Posterior vena cava (tissue), 2 donors: ENCODE measurements at regions not wholly inside any gene's neighbourhood (a gene's known extent, or its start where the extent isn't known, plus 50 kb on each side); places are given as distances from the start of the nearest gene placed in this dataset.
A peak's percentile ranks its signal among the peaks of the same experiment; 100 is the strongest.
"Not testable (repeated sequence)": the region's sequence is repeated elsewhere in the genome, so short reads cannot be mapped to it uniquely, and the experiment has no call there.

Source experiments
- DNase-seq: peaks from one replicate; pipeline ENCODE4 v3.0.0-alpha.2; 2020; ENCODE audit warnings: low spot score
- intact Hi-C, 2 donors: fragments of 100-400 bp; cut with DNase I; formaldehyde crosslinking; loops; one replicate each; pipeline versions ENCODE4 v1.14.1 to v1.14.2; 2022 to 2023
- donor health status: DM: yes; HTN: yes; CAD: no.
- donor health status: DM: yes; HTN: yes; CAD: no.

DNA sequence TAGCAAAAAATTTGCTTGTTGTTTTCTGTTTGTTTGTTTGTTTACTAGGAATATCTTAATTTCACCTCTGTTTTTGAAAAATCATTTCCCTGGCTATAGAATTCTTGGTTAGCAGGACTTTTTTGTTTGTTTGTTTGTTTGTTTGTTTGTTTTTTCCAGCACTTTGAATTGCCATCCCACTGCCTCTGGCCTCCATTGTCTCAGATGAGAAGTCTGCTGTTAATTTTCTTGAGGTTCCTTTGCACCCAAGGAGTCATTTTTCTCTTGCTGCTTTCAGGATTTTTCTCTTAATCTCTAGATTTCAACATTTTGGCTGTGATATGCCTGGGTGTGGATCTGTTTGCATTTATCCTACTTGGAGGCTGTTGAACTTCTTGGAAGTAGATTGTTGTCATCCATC is 105.7 kb downstream of the FOXL3 start:
- no peak for DNase-seq
- intact Hi-C loops, result no loop called here

DNA sequence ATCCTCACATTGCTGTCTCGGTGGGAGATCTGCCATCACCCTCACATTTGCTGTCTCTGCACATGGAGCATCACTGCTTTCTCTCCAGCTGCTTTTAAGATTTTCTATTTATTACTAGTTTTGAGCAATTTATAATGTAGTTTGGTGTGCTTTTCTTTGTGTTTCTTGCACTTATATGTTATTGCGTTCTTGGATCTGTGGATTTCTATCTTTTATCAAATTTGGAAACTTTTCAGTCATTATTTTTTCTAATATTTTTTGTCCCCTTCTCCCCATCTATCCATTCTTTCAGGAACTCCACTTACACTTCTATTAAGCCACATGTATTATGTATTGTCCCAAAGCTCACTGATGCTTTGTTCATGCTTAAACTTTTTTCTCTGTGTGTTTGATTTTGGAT is 108.9 kb downstream of the FOXL3 start:
- intact Hi-C loops, result no loop called here
- no peak for DNase-seq

DNA sequence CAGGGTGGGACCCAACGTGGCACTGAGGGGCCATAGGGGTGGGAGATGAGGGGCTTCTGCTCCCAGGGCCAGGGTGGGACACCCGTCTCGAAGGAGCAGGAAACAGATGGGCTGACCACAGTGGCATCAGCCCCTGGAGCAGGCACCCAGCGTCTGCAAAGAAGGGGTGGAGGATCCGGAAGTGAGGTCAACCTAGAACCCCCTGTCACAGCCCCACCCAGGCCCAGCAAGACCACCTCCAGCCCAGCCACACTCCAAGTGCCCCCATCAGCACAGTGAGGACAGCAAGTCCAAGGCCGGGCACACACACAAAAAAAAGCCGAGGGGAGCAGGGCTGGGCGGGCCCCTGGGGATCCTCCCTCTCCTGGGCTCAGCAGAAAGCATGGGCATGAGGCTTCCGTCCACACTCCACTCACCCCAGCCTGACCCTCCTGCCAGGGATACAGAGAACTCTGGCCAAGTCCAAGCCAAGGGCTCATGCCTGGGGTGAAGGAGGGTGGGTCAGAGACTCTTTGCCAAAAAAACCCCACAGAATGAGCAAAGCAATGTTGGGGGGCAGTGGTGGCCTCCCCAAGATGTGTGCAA is 111.0 kb downstream of the FOXL3 start:
- intact Hi-C loops, result loop anchor here in 1 of 2 donors (1.0 to 10.0 kb wide), 2 partner anchors 56 to 355 kb away; no protein-coding TSS in a partner anchor
- DNase-seq, result no peak

DNA sequence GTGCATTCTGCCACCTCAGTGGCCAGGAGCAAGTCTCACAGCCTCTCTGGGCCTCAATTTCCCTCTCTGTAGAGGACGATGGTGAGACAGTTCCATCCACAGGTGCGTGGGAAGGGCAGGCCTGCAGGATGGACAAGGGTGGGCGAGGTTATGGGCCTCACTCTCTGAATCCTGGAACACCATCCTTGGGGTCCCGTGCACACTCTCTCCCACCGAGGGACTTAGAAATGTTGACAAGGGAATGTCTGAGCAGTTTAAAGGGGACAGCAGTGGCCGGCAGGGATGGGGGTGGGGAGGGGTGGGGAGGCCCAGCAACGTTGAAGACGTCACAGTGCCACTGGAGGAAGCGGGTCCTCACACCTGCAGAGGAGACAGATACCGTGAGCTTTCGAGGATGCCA is 111.5 kb downstream of the FOXL3 start:
- intact Hi-C loops, result loop anchor here in 1 of 2 donors (1.0 to 10.0 kb wide), 2 partner anchors 57 to 355 kb away; no protein-coding TSS in a partner anchor
- DNase-seq, result peak; percentile 58

DNA sequence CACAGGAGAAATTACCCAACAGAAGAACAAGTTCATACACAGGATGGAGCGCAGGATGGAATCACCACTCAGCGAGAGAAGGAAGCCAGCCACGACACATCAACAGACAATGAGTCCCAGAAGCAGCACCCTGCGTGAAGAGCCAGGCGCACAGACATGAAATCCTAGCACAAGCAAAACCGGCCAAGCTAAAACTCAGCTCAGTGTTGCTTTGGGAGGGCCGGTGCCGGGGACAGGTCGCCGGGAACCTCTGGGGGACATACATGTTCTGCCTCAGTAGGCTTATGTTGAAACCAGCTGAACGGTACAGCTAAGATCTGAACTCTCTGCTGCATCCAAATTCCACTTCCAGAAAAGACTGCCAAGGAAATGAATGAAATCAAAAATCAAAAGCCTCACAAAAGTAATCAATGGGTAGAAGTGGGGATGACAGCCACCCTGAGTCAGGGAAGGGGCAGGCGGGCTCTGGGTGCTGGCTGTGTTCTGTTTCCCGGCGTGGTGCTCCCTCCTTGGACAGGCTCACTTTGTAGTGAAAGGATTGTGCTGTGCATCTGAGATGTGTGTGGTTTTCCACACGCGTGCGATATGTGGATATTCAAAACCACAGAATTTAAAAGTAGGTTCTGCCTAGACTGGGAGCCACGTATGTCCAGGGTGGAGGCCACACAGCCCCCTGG is 114.7 kb downstream of the PDGFA start:
- intact Hi-C loops, result loop anchor here in 1 of 2 donors (10.0 kb wide), 1 partner anchor 60 kb away; no protein-coding TSS in a partner anchor
- no peak for DNase-seq

DNA sequence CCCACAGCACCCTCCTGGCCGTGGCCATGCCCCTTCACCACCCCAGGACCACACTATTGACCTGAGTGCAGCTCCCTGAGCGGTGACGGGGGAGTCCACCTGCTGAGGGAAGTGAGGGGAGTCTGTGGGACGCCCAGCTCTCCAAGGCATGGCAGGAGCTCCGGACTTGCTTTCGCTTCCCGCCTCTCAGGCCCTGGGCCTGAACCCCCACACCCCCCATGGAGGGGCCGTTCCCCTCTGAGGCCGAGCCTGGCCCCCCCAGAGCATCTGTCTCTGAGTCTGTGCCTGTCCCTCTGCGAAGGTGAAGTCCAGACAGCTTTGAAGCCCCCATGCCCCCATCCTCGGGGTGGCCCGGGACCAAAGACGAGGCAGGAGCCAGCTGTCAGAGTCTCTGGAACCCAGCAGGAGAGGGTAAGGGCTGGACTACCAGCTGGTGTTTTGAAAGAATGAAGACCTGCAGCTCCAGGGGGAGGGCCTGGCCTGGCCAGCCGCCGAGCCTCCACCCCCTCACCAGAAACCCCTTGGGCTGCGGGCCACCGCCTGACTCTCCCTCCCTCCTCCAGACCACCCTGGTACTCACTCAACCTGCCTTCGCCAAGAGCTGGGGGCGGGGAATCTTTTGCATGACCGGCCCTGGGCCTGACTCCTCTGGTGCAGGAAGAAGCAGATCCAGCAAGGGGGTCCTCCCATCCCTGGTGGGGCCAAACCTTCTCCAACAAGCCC is 114.0 kb downstream of the PDGFA start:
- intact Hi-C loops, result loop anchor here in 1 of 2 donors (10.0 kb wide), 1 partner anchor 61 kb away; no protein-coding TSS in a partner anchor
- DNase-seq, result peak; percentile 75

DNA sequence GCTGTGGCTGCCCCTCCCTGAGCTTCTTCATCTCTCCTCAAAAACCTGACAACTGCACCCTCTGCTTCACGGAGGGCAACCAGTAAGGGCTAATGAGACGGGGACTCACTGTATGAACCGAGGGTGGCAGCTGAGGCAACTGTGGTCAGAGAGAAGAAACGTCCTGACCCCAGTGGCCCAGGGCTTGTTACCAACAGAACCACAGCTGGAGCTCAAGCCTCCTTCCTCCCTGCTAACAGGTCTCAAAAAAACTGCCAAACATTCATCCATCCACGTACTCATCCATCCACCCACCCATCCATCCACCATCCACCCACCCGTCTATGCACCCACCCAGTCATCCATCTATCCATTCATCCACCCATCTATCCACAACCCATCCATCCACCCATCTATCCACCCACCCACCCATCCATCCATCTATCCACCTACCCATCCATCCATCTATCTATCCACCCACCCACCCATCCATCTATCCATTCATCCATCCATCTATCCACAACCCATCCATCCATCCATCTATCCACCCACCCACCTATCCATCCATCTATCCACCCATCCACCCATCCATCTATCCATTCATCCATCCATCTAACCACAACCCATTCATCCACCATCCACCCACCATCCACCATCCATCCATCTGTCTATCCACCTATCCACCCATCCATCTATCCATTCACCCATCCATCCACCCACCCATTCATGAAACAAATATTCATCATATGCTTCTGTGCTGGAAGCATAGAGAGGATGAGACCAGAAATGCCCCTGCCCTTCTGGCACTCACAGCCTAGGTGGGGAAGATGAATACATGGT is 111.7 kb downstream of the PDGFA start:
- DNase-seq, result peak; percentile 51
- intact Hi-C loops, result loop anchor here in 1 of 2 donors (10.0 kb wide), 1 partner anchor 63 kb away; no protein-coding TSS in a partner anchor

DNA sequence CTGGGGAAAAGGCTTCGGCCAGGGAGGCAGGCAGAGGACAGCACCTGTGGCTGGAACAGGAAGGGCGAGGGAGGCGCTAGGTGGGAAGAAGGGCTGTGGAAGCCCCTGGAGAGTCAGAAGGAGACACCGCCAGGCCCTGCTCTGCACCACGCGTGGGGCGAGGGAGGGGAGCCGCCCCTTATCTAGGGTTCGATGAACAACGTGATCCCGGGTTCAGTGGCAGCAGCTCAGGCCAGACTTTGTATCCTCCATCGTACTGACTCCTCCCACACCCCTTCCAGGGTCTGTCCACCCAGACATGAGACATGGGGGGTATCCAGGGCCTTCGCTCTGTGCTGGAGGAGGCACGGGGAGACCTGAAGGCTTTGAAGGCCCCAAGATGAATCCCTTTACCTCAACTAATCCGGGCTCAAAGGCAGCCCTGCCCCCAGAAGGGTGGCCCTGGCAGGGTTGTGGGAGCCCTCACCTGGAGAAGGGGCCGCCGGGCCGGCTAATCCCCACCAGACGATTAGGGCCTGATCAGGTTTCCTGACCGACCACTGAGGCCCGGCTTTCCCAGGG is 110.8 kb downstream of the PDGFA start:
- DNase-seq, result no peak
- intact Hi-C loops, result loop anchor here in 1 of 2 donors (10.0 kb wide), 1 partner anchor 64 kb away; no protein-coding TSS in a partner anchor

DNA sequence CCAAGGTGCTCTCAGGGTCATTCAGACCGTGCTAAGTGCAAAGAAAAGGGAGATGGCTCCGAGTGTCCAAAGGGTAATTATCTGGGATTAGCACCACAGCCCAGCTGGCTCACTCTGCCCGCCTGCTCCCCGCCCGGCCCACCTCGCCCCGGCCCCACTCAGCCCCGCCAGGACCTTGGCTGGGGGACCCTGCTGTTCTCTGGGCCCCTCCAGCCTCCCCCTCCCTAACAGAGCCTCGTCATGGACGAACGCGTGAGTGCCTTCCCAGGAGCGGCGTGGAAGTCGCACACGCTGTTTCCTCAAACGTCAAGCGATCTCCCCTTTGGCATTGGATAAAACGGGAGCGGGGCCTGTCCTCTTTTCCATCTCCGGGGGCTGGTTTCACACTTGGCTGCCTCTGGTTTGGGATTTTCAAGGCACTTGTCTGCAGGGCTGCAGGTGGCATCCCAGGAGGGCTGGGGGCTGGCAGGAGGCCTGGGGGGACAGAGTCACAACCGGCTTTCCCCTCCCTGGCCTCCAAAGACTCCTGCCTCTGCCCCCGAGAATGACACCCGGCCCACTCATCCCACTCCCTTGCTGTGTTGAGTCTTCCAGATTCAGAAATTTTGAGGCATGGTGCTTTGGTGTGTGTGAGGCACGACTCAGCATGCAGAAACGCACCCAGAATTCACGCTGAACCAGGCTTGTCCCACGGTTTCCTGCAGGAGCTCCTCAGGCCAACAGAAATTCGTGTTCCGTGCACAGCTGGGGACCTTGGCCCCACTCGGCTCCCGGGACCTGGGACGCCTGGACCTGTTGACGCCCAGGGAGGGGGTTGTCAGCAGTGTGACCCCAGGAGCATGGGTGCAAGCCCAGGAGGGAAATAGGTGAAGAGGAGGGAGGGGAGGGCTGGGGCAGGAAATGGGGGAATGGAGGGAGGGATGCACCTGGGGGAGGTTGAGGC is 110.0 kb downstream of the PDGFA start:
- intact Hi-C loops, result loop anchor here in 1 of 2 donors (10.0 kb wide), 1 partner anchor 65 kb away; no protein-coding TSS in a partner anchor
- DNase-seq, result peak; percentile 67

DNA sequence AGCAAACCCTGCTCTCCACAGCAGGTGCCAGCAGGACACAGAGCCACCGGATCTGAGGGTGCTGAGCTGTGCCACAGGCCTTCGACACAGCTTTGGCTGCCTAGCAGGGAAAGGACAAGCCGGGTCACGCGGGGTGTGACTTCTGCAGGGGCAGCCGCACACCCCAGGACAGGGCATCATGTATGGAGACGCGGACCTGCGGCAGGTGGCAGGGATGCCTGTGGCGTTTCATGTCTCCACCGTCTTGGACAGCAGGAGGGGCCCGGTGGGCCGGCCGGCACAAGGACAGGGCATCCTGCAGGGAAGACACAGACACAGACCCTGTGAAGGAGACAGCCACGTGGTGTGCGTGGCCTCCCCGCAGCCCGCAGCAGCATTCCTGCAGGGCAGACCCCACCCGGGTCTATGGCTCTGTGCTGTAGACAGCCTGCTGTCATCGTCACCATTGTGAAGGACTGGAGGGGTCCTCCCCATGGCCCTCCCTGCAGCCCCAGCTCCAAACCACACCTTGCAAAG is 109.2 kb downstream of the PDGFA start:
- DNase-seq, result peak; percentile 73
- intact Hi-C loops, result no loop called here

DNA sequence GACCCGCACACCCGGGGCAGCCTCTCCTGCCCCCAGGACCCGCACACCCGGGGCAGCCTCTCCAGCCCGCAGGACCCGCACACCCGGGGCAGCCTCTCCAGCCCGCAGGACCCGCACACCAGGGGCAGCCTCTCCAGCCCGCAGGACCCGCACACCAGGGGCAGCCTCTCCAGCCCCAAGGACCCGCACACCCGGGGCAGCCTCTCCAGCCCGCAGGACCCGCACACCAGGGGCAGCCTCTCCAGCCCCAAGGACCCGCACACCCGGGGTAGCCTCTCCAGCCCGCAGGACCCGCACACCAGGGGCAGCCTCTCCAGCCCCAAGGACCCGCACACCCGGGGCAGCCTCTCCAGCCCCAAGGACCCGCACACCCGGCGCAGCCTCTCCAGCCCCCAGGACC is 108.5 kb downstream of the PDGFA start:
- DNase-seq, intact Hi-C loops: not testable (repeated sequence)

DNA sequence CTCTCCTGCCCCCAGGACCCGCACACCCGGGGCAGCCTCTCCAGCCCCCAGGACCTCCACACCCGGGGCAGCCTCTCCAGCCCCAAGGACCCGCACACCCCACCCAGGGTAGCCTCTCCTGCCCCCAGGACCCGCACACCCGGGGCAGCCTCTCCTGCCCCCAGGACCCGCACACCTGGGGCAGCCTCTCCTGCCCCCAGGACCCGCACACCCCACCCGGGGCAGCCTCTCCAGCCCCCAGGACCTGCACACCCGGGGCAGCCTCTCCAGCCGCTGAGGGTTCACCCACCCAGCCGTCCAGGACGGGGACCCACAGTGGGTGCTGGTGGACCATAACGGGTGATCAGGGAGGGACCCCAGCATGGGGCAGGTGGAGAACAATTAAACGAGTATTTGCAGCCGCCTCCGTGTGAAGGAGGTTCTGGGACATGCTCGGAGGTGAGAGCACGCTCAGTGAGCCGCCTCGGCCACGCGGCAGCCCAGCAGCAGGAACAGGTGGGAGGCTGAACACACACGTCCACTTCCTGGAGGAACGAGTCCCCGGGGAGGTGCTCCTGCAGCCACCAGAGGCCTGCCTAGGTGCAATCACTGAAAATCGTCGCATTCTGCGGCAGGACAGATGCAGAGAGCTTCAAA is 107.9 kb downstream of the PDGFA start:
- peak; percentile 77 for DNase-seq
- intact Hi-C loops, result no loop called here

DNA sequence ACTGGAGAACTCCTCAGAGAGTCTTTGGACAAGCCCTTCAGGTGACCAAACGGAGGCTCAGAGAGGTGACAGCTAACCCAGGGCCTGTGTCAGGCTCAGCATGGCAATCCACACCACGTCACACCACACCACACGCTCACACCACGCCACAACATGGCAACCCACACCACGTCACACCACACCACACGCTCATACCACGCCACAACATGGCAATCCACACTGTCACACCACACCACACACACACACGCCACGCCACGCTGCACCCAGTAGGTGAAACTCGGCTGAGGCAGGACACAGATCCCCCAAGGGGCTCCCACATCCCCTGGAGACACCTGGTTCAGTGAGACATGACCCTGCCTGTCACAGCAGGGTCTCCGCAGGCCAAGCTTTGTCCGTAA is 107.3 kb downstream of the PDGFA start:
- DNase-seq, result peak; percentile 64
- intact Hi-C loops, result no loop called here

DNA sequence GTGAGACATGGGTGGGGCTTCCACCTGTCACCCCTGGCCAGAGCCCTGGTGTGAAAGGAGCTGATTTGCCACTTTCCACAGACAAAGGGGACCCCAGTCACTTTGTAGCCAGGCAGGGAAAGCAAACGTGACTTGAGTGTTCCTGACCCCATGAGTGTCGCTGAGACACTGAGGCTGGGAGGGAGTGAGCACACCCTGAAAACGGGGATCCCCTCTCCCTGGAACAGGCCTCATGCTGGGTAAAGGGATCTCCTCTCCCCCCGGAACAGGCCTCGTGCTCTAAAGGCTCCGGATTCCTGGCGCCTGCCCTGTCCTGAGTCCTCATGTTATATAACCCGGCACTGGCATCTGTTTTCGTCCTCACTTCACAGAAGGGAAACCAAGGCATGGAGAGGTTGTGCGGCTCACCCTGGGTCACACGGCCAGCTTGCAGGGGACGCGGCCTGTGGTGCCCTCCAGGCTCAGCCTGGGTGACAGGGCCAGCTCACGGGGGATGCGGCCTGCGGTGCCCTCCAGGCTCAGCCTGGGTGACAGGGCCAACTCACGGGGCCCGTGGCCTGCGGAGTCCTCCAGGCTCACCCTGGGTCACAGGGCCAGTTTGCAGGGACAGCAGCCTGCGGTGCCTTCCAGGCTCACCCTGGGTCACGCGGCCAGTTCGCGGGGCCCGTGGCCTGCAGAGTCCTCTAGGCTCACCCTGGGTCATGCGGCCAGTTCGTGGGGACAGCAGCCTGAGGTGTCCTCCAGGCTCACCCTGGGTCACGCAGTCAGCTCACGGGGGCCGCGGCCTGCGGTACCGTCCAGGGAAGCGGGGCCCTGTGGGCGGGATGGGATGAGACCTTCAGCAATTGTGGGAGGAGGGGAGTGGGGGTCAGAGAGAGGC is 104.7 kb downstream of the PDGFA start:
- intact Hi-C loops, result no loop called here
- DNase-seq, result peak; percentile 58

DNA sequence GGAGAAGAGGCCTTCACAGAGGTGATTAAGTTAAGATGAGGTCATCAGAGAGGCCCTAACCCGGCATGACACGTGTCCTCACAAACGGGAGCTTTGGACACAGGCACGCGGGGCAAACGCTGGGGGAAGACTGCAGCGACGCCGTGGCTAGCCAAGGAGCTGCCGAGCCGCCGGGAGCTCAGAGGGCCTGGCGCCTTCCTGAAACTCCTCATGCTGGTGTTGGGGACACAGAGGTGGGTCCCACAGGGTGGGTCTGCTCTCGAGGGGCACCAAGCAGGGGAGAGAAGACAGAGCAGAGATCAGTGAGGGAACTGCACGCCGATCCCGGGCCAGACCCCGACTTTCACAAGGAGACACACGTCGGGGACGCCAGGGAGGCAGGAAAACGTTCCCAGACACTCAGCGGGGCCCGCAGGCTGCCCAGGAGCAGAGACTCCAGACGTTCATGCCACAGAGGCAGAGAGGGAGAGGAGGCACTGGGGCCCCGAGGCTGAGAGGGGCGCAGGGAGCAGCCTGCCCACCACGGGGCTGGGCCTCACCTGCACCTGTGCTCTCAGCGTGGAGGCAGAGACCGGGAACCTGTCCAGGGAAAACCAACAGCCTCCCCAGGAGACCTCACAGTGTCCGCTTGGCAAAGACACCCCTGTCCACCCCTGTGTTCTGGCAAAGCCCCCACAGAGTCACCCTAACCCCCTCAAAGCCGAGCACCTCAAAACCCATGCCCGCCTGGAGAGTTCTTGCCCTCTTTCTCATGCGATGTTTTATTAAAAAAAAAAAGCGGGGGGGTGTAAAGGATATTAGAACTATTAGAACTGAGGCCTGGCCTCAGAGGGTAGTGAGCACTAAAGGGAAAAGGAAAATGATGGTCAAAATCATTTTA is 103.8 kb downstream of the PDGFA start:
- intact Hi-C loops, result no loop called here
- DNase-seq, result peak; percentile 76
